Panc1 (cell line): ENCODE measurements at regions not wholly inside any gene's neighbourhood (a gene's known extent, or its start where the extent isn't known, plus 50 kb on each side); places are given as distances from the start of the nearest gene placed in this dataset.

Source experiments
- CTCF ChIP-seq: fragments of 450-650 bp; IDR thresholded peaks from 2 replicates; pipeline ENCODE4 v1.5.1; 2017; ENCODE audit warnings: mild to moderate bottlenecking
- POLR2AphosphoS5 ChIP-seq: IDR thresholded peaks from 2 replicates; pipeline ENCODE4 v1.6.1; 2012; ENCODE audit warnings: mild to moderate bottlenecking, low read depth, low read length, moderate library complexity
- SIN3A ChIP-seq: IDR thresholded peaks from 2 replicates; pipeline ENCODE4 v1.6.1; 2012; ENCODE audit warnings: low read depth, mild to moderate bottlenecking, low read length, moderate library complexity, borderline replicate concordance; ENCODE audit not compliant: insufficient read depth

- no peak for TF ChIP-seq POLR2AphosphoS5
- TF ChIP-seq CTCF: no peak
- no peak for TF ChIP-seq SIN3A
Observed at GRCh38 chr2:7140306-7140705, 223.1 kb downstream of the RNF144A start.
